ENCODE measurements at regions not wholly inside any gene's neighbourhood (a gene's known extent, or its start where the extent isn't known, plus 50 kb on each side); places are given as distances from the start of the nearest gene placed in this dataset.
"Not testable (repeated sequence)": the region's sequence is repeated elsewhere in the genome, so short reads cannot be mapped to it uniquely, and the experiment has no call there.

DNA sequence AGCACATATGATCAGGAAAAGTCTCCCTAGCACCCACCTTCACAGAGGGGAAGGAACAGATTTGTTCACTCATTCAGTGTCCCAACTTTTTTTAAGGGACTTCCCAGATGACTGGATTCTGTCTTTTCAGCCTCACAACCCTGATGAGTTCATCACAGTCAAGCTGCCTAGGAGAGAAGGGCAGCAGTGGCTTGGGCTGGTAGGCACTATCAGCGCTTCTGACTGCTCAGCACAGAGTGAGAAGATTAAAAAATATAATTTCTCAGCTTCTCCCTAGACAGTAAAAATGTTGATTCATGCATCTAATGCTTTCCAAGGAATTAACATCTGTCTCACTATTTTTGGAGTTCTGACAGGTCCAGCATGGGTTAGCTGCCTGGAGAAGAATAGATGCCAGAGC is 328.2 kb downstream of the DTHD1 start:
- DNase-seq: no peak

DNA sequence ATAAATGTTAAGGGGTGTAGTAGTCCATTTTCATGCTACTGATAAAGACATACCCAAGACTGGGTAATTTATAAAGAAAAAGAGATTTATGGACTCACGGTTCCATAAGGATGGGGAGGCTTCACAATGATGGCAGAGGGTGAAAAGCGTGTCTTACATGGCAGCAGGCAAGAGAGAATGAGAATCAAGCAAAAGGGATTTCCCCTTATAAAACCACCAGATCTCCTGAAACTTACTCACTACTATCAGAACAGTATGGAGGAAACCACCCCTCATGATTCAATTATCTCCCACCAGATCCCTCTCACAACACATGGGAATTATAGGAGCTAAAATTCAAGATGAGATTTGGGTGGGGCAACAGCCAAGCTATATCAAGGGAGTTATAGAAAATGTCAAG is 329.2 kb downstream of the DTHD1 start:
- no peak for DNase-seq

DNA sequence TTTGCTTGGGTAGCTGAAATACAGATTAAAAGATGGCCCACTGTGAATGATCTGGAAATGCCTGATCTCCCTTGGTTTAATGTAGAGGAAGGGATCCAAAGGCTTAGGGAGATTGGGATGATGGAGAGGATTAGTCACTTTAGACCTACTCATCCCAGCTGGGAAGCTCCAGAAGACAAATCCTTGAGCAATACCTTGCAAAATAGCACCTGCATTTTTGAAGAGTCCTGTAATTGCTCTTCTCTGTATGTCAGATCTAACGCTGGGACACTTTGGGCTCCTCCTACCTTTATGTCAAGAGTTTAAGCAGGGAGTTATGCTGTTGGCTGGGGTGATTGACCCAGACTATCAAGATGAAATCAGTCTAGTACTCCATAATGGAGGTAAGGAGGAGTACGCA is 331.7 kb downstream of the DTHD1 start:
- DNase-seq: not testable (repeated sequence)

DNA sequence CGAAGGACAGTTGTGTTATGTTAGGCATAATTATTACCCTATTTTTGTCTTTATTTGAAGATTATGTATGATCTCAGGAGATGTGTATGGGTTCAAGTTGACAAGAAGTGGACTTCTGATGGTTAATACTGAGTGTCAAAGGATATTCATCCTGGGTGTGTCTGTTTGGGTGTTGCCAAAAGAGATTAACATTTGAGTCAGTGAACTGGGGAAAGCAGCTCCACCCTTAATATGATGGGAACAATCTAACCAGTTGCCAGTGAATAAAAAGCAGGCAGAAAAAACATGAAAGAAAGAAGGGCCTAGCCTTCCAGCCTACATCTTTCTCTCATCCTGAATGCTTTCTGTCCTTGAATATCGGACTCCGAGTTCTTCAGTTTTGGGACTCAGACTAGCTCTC is 332.6 kb downstream of the DTHD1 start:
- no peak for DNase-seq

DNA sequence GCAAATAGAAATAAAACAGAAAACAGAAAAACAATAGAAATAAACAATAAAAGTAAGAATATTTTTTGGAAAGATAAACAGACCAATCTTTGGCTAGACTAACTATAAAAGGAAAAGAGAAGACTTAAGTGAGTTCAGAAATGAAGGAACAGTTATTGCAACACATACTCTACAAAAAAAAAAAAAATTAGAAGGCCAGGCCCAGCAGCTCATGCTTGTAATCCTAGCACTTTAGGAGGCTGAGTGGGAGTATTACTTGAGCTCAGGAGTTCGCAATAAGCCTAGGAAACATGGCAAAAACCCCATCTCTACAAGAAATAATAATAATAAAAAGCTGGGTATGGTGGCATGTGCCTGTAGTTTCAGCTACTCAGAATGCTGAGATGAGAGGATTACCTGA is 336.7 kb downstream of the DTHD1 start:
- no peak for DNase-seq

DNA sequence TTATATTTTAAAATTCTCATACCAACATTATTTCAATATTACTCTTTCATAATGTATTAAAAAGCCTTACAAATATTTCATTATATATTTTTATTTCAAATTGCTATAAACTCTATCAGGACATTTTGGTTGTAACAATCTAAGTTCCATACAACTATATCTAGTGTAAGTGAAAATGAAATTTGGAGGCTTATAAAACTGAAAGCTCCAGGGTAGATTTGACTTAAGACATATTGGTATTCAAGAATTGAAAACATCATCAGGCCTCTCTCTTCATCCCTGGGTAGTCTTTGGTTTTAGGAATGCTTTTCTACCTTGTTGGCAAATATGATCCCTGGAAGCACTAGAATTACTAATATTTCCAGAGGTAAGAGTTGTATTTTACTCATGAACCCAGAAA is 342.6 kb downstream of the DTHD1 start:
- DNase-seq: no peak

DNA sequence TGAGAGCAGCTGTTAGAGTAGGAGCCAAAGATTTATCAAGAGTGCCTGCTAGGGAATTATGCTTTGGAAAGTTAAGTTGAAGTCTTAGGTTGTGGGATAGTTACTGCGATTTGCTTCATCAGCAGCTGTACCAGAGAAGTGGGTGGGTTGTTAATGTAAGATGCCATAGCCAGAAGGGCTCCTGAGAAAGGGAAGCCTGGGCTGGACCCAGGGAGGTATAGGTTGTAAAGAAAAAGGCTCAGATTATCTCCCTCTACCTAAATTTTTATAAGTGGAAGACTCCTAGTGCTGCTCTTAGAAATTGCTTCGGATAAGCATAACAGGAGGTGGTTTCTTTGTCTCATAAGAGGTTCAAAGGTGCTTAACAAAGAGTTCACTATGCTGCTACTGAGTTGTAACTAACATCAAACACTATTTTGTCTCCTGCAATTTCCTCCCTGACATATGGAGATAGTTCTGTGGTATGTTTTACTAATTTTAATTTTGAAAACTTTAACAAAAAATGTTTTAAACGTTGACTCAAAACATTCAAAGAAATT is 356.9 kb downstream of the DTHD1 start:
- no peak for DNase-seq

DNA sequence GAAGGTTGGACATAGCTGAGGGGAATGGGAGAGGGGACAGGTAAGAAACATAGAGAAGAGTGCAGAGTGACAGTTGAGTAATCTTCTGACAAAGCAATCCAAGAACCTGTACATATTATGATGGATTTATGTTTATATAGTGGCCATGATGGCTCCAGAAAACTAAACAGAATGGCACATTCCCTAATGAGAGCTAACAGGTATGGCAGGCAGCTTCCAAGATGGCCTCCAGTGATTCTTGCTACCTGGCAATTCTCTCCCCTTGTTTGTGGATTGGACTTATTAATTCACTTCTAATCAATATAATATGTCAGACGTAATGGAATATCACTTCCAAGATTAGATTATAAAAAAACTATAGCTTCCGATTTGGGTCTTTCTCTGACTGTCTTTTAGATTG is 359.5 kb downstream of the DTHD1 start:
- no peak for DNase-seq

DNA sequence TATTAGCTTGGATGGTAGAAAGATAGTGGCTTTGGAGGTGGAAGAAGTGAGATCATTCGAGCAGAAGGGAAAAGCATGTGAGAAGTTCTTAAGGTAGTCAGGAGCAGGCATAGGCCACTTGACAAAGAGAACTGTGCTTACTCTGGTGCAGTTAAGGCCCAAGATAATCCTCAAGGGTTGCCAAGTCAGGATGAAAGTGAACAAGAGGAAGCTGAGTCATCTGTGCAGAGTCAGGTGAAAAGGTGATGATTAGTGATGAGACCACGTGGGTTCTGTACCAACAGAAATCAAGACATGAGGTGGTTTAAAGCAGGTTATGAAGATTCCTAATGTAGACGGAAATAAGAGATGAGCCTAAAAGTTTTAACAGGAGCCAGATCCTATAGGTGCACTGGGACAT is 369.8 kb downstream of the DTHD1 start:
- no peak for DNase-seq

DNA sequence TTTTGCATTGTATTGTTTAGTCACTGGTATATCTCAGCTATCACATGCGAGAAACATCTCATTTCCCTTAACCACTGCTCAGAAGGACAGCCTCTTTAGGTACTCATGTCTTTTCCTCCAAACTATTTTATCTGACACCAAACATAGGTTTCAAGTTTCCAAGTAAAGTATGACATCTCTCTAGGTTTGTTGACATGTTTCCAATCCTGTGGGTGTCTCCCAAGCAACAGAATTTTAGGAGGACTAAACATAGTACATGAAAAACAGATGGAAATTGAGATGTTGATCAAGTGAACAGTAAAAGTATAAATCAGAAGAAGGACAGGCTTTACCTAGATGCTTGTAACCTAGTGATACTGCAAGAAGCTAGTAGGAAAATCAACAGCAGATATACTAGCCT is 371.4 kb downstream of the DTHD1 start:
- no peak for DNase-seq

DNA sequence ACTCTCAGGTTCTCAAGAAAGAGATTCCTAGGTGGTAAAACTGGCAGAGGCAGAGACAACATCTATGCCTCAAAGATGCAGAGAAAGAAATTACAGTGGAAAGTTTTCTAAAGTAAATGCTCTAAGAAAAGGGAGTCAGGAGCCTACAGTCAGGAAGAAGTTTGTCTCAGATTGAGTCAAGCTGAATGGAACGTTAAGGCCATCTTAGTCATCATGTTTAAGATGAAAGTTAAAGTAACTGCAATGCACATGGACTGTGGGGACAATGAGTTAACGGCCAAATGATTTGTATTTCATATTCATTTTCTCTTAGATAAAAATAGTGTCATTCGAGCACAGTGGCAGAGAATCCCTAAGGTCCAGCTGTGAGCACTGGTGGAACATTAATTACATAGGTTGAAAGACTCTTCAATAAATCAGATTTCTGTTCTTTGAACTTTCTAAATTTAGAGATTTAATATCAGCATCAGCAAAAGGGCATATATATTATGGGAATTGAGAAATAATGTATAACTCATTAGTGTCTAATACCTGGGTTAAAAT is 384.6 kb downstream of the DTHD1 start:
- DNase-seq: no peak

DNA sequence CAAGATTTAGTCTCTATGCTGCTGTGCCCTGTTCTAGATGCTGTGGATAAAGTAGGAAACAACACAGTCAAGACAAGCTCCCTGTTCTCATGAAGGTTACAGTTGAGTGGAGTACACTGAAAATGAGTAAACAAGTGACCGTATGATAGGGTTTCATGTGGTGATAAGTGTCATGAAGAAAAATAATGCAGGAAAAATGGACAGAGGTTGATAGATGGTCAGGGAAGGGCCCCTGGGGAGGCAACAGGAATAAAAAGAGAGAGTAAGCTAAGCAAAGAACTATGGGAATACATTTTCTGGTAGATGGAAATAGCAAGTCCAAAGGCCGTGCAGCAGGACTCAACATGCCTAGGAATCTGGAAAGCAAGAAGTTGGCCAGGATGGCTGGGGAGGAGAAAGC is 394.0 kb downstream of the DTHD1 start:
- DNase-seq: no peak

DNA sequence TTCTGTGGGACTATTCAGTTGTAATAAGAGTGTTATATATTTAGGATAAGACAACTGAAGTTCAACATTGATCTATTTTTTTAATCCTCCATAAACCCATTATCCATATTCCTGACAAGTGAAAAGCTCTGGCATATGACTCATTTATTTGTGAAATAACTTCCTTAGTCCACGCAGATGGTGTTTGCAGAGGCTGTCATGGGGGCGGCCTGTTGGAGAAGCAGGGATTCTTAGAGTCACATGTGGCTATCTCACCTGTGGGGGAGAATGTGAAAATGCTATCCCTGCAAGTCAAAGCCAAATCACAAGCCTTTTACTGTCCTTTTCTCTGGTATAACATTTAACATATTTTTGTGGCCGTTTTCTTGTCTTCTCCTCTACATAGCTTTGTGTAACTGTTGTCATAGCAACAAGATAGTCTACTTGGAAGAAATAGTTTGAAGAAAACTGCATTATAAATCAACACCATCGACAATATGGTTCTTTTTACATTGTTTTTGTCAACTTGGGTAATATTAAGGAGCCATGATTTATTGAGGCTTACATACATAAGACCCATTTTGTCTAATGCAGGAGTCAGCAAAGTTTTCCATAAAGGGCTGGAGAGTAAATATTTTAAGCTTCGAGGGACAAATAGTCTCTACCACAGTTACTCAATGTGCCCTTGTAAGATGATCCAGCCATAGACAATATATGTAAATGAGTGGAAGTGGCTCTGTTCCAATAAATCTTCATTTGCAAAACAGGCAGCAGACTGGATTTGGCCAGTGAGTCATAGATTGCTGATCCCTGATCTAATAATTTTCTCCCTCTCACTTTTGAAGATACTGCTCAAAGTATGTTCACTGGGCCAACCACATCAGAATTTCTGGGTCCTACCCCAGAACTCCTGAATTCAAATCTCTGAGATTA is 395.0 kb downstream of the DTHD1 start:
- DNase-seq: no peak

DNA sequence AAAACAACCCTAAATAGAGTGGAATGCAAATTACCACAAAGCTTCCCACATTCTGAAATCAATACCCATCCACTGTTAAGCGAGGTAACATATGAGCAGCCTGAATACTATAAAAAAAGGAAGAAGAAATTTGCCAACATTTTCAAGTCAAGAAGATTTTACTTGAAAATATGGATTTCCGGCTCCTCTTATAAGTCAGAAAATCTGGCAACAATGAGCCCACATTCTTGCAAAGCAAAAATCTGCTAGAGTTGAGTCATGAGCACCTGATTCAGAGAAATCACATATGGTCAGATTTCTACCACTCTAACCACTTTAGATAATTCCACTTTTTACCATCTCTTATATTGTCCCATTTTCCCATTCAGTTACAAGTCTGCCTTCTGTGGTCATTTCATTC is 395.7 kb downstream of the DTHD1 start:
- no peak for DNase-seq

DNA sequence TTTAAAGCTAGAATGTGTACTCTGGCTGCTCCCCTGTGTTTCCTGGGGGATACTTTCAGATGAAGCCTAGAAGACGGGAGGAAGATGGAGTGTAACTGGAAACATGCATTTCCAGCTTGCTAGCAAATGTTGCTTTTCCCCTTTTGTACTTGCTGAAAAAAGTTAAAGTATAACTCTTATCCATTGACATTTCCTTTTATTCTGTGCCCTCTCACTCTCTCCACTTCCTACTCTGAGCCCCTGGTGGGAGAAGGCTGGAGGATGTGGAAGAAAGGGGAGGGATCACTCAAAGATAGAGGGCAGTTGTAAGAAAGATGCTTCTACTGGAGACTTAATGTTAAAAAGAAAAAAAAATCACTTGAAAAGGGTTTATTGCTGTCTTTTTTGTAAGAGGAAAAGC is 396.5 kb downstream of the DTHD1 start:
- no peak for DNase-seq

DNA sequence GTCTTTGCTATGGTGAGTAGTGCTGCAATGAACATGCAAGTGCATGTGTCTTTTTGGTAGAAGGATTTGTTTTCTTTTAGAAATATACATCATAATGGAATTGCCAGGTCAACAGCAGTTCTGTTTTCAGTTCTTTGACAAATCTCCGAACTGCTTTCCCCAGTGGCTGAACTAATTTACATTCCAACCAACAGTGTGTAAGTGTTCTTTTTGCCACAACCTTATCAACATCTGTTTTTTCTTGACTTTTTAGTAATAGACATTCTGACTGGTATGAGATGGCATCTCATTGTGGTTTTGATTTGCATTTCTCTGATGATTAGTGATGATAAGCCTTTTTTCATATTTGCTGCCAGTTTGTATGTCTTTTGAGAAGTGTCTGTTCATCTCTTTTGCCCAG is 406.3 kb downstream of the DTHD1 start:
- no peak for DNase-seq

DNA sequence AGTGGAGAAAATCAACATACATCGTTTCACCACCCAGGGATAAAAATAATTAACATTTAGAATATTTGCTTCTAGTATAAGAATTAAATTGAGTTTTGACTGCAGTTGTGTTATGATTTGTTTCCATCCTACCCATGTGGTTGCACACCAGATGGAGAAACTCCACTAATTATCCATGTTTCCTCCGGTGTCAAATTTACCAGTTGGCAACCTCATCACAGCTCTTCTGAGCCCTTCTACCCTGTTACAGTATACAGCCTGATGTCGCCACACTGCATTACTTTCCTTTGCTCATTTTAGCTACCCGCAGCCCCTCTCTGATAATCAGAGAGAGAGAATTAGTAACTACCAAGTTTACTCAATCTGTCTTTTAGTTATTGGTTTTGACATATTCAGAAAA is 411.2 kb downstream of the DTHD1 start:
- no peak for DNase-seq

DNA sequence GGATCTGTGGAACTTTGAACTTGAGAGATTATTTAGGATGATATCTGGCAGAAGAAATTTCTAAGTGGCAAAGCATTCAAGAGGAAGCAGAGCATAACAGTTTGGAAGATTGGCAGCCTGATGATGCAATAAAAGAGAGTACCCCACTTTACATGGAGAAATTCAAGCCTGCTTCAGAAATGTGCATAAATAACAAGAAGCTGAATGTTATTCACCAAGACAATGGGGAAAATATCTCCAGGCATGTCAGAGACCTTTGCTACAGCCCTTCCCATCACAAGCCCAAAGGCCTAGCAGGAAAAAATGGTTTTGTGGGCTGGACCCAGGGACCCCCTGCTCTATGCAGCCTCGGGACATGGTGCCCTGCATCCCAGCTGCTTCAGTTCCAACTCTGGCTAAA is 420.8 kb downstream of the DTHD1 start:
- DNase-seq: no peak

DNA sequence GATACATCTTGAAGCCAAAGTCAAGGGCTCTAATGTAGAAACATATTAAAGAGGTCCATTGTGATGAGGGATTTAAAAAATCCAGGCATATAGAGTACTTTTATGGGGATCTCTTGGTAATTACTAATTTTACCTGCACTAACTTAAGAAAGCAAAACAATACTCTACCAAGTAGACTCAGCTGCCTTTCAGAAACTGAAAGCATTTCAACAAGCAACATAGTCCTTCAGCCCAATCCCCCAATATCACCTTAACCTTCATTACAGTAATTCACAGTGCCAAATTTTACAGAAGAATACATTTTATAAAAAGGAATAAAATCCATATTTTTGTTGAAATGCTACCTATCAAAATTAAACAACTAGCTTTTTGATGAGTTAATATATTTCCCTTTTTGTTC is 422.9 kb downstream of the DTHD1 start:
- DNase-seq: no peak

DNA sequence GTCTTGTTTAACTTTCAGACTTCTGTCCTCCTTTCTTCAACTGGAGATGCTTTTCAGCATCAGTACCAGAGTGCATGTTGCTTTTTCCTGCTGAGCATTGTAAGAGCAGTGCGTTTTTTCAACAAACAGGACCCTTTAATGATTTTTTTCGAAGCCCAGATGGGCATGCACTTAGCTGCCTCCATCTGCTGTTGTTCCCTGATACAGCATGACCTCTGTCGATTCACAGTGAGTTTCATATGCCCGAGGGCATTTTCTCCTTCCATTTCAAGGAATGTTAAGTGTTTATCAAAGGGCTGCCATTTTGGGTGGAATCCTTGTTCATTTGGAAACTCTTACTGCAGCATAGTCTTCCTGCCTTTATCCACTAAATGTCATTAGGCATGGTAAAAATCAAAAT is 428.6 kb downstream of the DTHD1 start:
- DNase-seq: no peak

DNA sequence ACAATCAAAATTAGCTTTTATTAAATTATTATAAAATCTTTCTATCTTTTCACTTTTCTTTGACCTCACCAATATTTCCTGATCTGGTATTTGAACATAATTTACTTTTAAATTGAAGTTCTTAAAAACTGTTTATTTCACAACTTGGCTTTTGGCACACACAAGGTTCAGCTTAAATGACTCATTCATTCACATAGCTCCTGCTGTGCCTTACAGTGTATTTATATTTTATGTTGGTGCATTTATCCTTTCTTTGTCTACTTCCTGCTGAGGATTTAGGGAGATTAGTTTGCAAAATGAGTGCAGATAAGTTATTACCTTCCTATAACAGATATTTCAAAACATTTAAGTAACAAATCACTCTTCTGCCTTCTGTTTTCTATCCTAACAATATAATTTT is 430.6 kb downstream of the DTHD1 start:
- no peak for DNase-seq

DNA sequence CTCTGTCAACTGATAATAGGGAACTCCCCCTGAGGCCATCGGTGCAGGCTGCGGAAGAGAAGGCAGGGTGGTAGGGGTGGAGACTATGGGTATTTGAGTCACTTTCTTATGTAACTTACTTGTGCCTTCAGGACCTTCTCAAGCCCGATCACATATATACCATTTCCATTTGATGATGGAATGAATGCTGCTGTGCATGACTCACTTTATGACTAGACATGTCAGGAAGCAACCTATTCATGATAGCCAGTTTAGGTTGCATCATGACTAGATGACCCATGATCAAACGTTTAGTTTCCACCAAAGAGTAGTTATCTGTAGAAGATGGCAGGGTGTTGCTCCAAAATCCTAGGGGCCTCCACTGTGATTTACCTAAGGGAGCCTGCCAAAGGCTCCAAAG is 435.5 kb downstream of the DTHD1 start:
- no peak for DNase-seq

DNA sequence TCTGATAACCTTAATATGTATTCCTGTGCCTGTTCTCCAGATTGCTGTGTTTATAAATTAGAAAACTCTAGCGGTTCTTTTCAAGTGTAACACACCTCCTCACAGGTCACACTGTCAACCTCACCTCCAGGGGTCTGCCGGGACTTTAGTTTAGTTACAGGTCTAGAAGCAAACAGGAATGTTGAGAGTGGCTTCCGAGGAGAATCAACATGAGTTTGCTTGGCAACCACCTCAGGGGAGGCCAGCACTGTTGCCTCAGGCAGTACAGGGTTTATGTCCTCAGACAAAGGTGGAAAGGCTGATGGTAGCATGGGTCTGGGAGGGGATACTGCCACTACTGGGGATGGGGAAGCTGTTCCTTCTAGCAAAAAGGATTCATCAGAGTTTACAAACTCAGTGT is 438.0 kb downstream of the DTHD1 start:
- no peak for DNase-seq

DNA sequence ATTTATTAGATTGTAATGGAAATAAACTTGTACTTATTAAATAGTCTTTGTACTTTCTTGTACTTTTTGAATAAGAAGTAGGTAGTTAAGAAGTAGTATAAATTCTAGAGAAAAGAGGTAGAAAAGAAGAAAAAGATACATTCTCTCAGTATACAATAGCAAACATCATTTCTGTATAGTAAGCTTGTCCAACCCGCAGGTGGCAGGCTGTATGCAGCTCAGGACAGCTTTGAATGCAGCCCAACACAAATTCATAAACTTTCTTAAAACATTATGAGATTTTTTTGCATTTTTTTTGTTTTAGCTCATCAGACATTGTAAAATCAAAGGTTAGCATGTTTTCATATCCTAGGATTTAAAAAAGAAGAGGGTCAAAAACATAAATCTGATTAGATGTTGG is 441.6 kb downstream of the DTHD1 start:
- DNase-seq: no peak

Data from fibroblast of skin of abdomen (primary cell).